H9 (cell line): ENCODE measurements at regions not wholly inside any gene's neighbourhood (a gene's known extent, or its start where the extent isn't known, plus 50 kb on each side); places are given as distances from the start of the nearest gene placed in this dataset.

Source experiments
- DNase-seq: peaks from one replicate; pipeline ENCODE4 v3.0.0-alpha.2; 2017
- H2AFZ ChIP-seq: one replicate; pipeline ENCODE4 v1.6.1; 2013; ENCODE audit warnings: mild to moderate bottlenecking, low read length, control low read depth, moderate library complexity
- H2AK5ac ChIP-seq: 2 replicates; pipeline ENCODE4 v1.6.1; 2013; ENCODE audit warnings: low read length, control low read depth, mixed read lengths; ENCODE audit not compliant: insufficient read length
- H2BK120ac ChIP-seq: one replicate; pipeline ENCODE4 v1.6.1; 2013; ENCODE audit warnings: low read depth, mild to moderate bottlenecking, low read length, control low read depth, inconsistent platforms; ENCODE audit not compliant: poor library complexity, severe bottlenecking
- H2BK12ac ChIP-seq: 2 replicates; pipeline ENCODE4 v1.6.1; 2013; ENCODE audit warnings: low read length, control low read depth, mixed read lengths, low read depth; ENCODE audit not compliant: insufficient read length
- H2BK15ac ChIP-seq: 2 replicates; pipeline ENCODE4 v1.6.1; 2013; ENCODE audit warnings: low read depth, low read length, control low read depth
- H2BK20ac ChIP-seq: one replicate; pipeline ENCODE4 v1.6.1; 2013; ENCODE audit warnings: low read depth, mild to moderate bottlenecking, low read length, control low read depth, inconsistent platforms; ENCODE audit not compliant: poor library complexity, severe bottlenecking
- H2BK5ac ChIP-seq: 2 replicates; pipeline ENCODE4 v1.6.1; 2013; ENCODE audit warnings: low read length, control low read depth, mixed read lengths; ENCODE audit not compliant: insufficient read length
- H3K14ac ChIP-seq: 2 replicates; pipeline ENCODE4 v1.6.1; 2013; ENCODE audit warnings: low read length, control low read depth; ENCODE audit not compliant: insufficient read depth
- H3K18ac ChIP-seq: 2 replicates; pipeline ENCODE4 v1.6.1; 2013; ENCODE audit warnings: low read depth, mild to moderate bottlenecking, mixed read lengths, low read length, control low read depth; ENCODE audit not compliant: insufficient read length
- H3K23ac ChIP-seq: 2 replicates; pipeline ENCODE4 v1.6.1; 2013; ENCODE audit warnings: low read length, control low read depth, mixed read lengths, low read depth; ENCODE audit not compliant: insufficient read length
- H3K23me2 ChIP-seq: 2 replicates; pipeline ENCODE4 v1.6.1; 2013; ENCODE audit warnings: low read depth, mild to moderate bottlenecking, mixed read lengths, low read length, control low read depth; ENCODE audit not compliant: insufficient read length, poor library complexity, severe bottlenecking
- H3K27ac ChIP-seq: 2 replicates; pipeline ENCODE4 v1.5.1; 2013; ENCODE audit warnings: low read length, control low read depth, mixed read lengths, low read depth; ENCODE audit not compliant: insufficient read length
- H3K27me3 ChIP-seq: 2 replicates; pipeline ENCODE4 v1.6.1; 2013; ENCODE audit warnings: low read length, control low read depth, inconsistent platforms; ENCODE audit not compliant: insufficient read depth
- H3K4ac ChIP-seq: 2 replicates; pipeline ENCODE4 v1.6.1; 2013; ENCODE audit warnings: low read depth, mild to moderate bottlenecking, control low read depth, inconsistent platforms, low read length, moderate library complexity
- H3K4me1 ChIP-seq: 2 replicates; pipeline ENCODE4 v1.6.1; 2013; ENCODE audit warnings: low read length, control low read depth, inconsistent platforms; ENCODE audit not compliant: insufficient read depth
- H3K4me2 ChIP-seq: 2 replicates; pipeline ENCODE4 v1.6.1; 2013; ENCODE audit warnings: low read length, control low read depth, mixed read lengths; ENCODE audit not compliant: insufficient read length, insufficient read depth
- H3K56ac ChIP-seq: 2 replicates; pipeline ENCODE4 v1.6.1; 2013; ENCODE audit warnings: low read depth, mild to moderate bottlenecking, mixed read lengths, low read length, control low read depth; ENCODE audit not compliant: insufficient read length
- H3K79me1 ChIP-seq: 2 replicates; pipeline ENCODE4 v1.6.1; 2013; ENCODE audit warnings: low read depth, mild to moderate bottlenecking, moderate library complexity, low read length, control low read depth, inconsistent platforms; ENCODE audit not compliant: insufficient read depth, poor library complexity, severe bottlenecking
- H3K79me2 ChIP-seq: 2 replicates; pipeline ENCODE4 v1.6.1; 2013; ENCODE audit warnings: low read length, control low read depth, inconsistent platforms; ENCODE audit not compliant: insufficient read depth
- H3K9ac ChIP-seq: 2 replicates; pipeline ENCODE4 v1.6.1; 2013; ENCODE audit warnings: low read length, control low read depth, mixed read lengths; ENCODE audit not compliant: insufficient read length; ENCODE audit errors: extremely low read depth
- H3K9me3 ChIP-seq: one replicate; pipeline ENCODE4 v1.6.1; 2013; ENCODE audit warnings: low read depth, low read length, inconsistent platforms; ENCODE audit not compliant: control insufficient read depth
- H3T11ph ChIP-seq: one replicate; pipeline ENCODE4 v1.6.1; 2013; ENCODE audit warnings: mild to moderate bottlenecking, low read length, control low read depth, inconsistent platforms
- H4K20me1 ChIP-seq: one replicate; pipeline ENCODE4 v1.6.1; 2013; ENCODE audit not compliant: control insufficient read depth, insufficient read length, insufficient read depth
- H4K5ac ChIP-seq: 2 replicates; pipeline ENCODE4 v1.6.1; 2013; ENCODE audit warnings: low read depth, mild to moderate bottlenecking, mixed read lengths, low read length, control low read depth; ENCODE audit not compliant: insufficient read length
- H4K8ac ChIP-seq: replicated peaks from 2 replicates; pipeline ENCODE4 v1.6.1; 2013; ENCODE audit warnings: low read length, control low read depth, mixed read lengths, low read depth; ENCODE audit not compliant: insufficient read length
- H4K91ac ChIP-seq: 2 replicates; pipeline ENCODE4 v1.6.1; 2013; ENCODE audit warnings: low read depth, mild to moderate bottlenecking, moderate library complexity, mixed read lengths, low read length, control low read depth; ENCODE audit not compliant: insufficient read length
- H3K27ac Mint-ChIP-seq, 3 experiments: 2 replicates in 2 of 3; 3 replicates in 1 of 3; pipeline ENCODE4 v1.8.0; 2020 to 2021; ENCODE audit warnings: mixed read lengths in 3 of 3, mild to moderate bottlenecking in 1 of 3, moderate library complexity in 1 of 3
- H3K27me3 Mint-ChIP-seq: 2 replicates; pipeline ENCODE4 v1.8.0; 2021; ENCODE audit warnings: low read depth, mild to moderate bottlenecking, moderate library complexity, mixed read lengths
- H3K36me3 Mint-ChIP-seq, 3 experiments: 2 replicates in 2 of 3; 3 replicates in 1 of 3; pipeline ENCODE4 v1.8.0; 2020 to 2021; ENCODE audit warnings: low read depth in 3 of 3, mixed read lengths in 3 of 3; ENCODE audit not compliant: insufficient read depth in 1 of 3
- H3K4me1 Mint-ChIP-seq, 2 experiments: 2 replicates each; pipeline ENCODE4 v1.8.0; 2020; ENCODE audit warnings: mixed read lengths in 2 of 2
- H3K4me3 Mint-ChIP-seq, 2 experiments: 2 replicates in 1 of 2; 3 replicates in 1 of 2; pipeline ENCODE4 v1.8.0; 2020 to 2021; ENCODE audit warnings: mild to moderate bottlenecking in 2 of 2, mixed read lengths in 2 of 2, moderate library complexity in 1 of 2
- H3K9me3 Mint-ChIP-seq, 2 experiments: 2 replicates in 1 of 2; 3 replicates in 1 of 2; pipeline ENCODE4 v1.8.0; 2020; ENCODE audit warnings: mild to moderate bottlenecking in 2 of 2, mixed read lengths in 2 of 2, moderate library complexity in 1 of 2
- CTCF ChIP-seq: fragments of 200-600 bp; sonication (generic); conservative IDR thresholded peaks from 3 replicates; pipeline ENCODE4 v1.8.0; 2021; ENCODE audit warnings: antibody characterized with exemption, mild to moderate bottlenecking
- WGBS: extraction: QIAGEN DNeasy Blood & Tissue Kit; methylation state at CpG from one replicate; pipeline ENCODE4 v1.1.7; 2013; ENCODE audit warnings: missing lambda C conversion rate, low lambda C conversion rate, mixed read lengths; ENCODE audit not compliant: insufficient read length; ENCODE audit errors: extremely low coverage; 5-methylcytosine and 5-hydroxymethylcytosine counted together

GRCh38 chr7:25358926-25359325 lies 130.6 kb upstream of the NPVF start:
- H3K56ac ChIP-seq: no peak overlapping the region
- Mint-ChIP-seq H3K4me1 (peaks cover 3 to 7% of the 10 kb centered on the region in 2 experiments; a peak in 2 of 4 replicates), H3K36me3 (no peaks in the 10 kb centered on the region), H3K9me3 (no peaks in the 10 kb centered on the region), H3K4me3 (no peak overlapping the region), H3K27ac (no peak overlapping the region), H3K27me3 (no peaks in the 10 kb centered on the region)
- H3K79me1 ChIP-seq: no peaks in the 10 kb centered on the region
- H2BK5ac ChIP-seq: no peak overlapping the region
- H3K4me1 ChIP-seq: no peaks in the 10 kb centered on the region
- no peak overlapping the region for H3K14ac ChIP-seq
- no peak overlapping the region for H3K23ac ChIP-seq
- no peak overlapping the region for H3K4ac ChIP-seq
- H3K18ac ChIP-seq: no peak overlapping the region
- H3K27ac ChIP-seq: no peak overlapping the region
- H4K91ac ChIP-seq: no peak overlapping the region
- no peaks in the 10 kb centered on the region for H3K27me3 ChIP-seq
- H3K79me2 ChIP-seq: no peaks in the 10 kb centered on the region
- no peaks in the 10 kb centered on the region for H4K20me1 ChIP-seq
- no peaks in the 10 kb centered on the region for H3K23me2 ChIP-seq
- H2BK120ac ChIP-seq: no peak overlapping the region
- no peak overlapping the region for H4K5ac ChIP-seq
- no peak overlapping the region for H2AFZ ChIP-seq
- WGBS: no CpG with 5 or more reads among the region's 6 CpGs
- H2BK15ac ChIP-seq: no peak overlapping the region
- no peak overlapping the region for H4K8ac ChIP-seq
- no peak overlapping the region for H3K4me2 ChIP-seq
- DNase-seq: no peak
- no peak for TF ChIP-seq CTCF
- H2BK12ac ChIP-seq: no peak overlapping the region
- no peak overlapping the region for H3T11ph ChIP-seq
- H3K9ac ChIP-seq: no peak overlapping the region
- H3K9me3 ChIP-seq: no peaks in the 10 kb centered on the region
- no peak overlapping the region for H2AK5ac ChIP-seq
- no peak overlapping the region for H2BK20ac ChIP-seq
